Stomach (tissue), 4 donors: ENCODE measurements at regions not wholly inside any gene's neighbourhood (a gene's known extent, or its start where the extent isn't known, plus 50 kb on each side); places are given as distances from the start of the nearest gene placed in this dataset.

Experiments
- EP300 ChIP-seq: sonication (generic); formaldehyde crosslinking; IDR thresholded peaks from one replicate; pipeline ENCODE4 v1.6.1; 2017; ENCODE audit warnings: antibody characterized with exemption
- POLR2A ChIP-seq, 4 donors: fragments of 450-650 bp; IDR thresholded peaks; one replicate each; pipeline ENCODE4 v1.6.1; 2016; ENCODE audit warnings: antibody characterized with exemption in 4 of 4, control low read depth in 2 of 4, mild to moderate bottlenecking in 1 of 4, moderate library complexity in 1 of 4

- TF ChIP-seq EP300 (no peak), POLR2A (IDR thresholded peaks at IDR 0.05) (no peak)
Measured at GRCh38 chr2:101571951-101572350, 97.0 kb upstream of the RFX8 start.
